Stimulated activated CD4-positive, alpha-beta T cell treated with anti-CD3 and anti-CD28 coated beads, Interleukin-1b, Interleukin-23, amount 100 ng/mL, for 48 hours (primary cell): ENCODE measurements at regions not wholly inside any gene's neighbourhood (a gene's known extent, or its start where the extent isn't known, plus 50 kb on each side); places are given as distances from the start of the nearest gene placed in this dataset.
"Not testable (repeated sequence)": the region's sequence is repeated elsewhere in the genome, so short reads cannot be mapped to it uniquely, and the experiment has no call there.

ENCODE experiments used
- DNase-seq: peaks from one replicate; pipeline ENCODE4 v3.0.0-alpha.2; 2020

DNA sequence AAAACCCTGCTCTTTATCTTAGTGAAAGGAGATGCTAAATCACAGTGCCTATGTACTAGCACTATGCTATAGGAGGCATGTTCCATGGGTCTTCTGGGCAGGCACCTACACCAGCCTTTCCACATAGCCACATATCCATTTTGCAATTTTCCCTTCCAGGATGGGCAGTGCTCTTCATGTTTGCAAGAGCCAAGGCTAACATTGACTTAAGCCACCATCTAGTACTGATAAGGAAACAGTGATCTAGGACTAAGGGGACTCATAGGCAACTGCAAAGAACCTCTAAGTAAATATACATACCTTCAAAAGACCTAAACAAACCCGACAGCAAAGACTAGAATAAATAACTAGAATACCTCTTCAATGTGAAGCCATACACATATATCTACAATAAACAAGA lies 919.7 kb upstream of the GYPC start:
- no peak for DNase-seq

DNA sequence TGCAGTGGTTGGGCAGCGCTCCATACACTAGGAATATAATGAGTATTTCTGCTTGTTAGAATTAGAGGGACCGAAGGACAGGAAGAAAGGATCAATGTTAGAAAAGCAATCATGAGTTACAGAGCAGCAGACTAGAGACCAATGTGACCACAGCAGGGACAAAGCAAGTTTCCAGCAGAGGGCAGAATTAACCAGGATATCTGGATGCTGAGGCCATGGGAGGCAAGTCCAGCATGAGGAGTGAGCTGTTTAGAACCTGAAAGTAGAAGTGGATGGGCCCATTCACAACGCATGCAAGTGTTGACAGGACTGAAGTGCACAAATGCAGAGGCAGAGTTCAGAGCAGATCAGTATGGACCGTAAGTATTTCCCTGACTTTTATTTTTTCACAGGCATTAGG lies 910.4 kb upstream of the GYPC start:
- no peak for DNase-seq

DNA sequence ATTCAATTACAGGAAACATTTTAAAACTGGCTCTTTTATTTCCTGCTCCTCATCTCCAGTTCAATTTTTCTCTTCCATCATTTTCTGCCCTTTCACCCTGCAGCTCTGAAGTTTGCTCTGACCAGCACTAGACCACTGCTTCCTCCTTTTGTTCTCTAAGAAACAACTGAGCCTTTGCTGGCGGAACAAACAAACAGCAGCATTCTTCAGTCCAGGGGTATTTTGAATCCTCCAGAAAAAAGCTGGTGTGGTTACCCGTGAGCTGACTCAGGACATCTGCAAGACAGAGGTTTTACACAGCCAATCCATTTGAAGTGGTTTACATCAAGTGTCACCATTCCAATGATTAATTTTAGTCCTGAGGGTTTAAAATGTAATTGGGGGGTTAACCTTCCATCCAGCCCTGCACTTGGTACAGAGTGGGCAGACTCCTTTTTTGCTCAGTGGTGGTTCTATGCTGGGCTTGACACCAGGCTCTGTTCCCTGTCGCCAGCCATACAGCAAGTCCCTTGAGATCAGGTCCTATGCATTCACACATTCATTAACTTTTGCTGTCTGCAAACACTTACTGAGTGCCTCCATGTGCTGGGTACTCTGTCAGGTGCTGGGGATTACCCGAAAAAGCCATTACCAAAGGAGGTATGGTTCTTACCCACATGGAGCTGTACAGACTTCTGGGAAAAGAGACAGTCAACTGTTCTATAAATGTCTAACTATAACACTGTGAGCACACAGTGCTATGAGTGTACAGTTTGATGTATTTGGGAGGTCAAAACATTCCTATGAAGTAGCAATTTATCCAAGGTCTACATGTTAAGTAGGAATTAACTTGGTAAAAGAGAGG lies 909.4 kb upstream of the GYPC start:
- DNase-seq: no peak

DNA sequence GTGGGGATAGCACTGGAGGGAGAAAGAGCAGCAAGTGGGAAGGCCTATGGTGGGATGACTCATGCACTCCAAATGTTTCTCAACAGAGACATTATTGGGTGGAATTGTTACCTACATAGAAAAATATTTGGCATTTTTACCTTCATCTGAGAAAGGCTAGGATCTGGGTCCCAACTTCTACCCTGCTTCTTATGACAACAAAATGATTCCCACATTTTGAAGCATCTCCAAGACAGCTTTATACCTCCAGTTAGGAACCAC lies 908.9 kb upstream of the GYPC start:
- no peak for DNase-seq

DNA sequence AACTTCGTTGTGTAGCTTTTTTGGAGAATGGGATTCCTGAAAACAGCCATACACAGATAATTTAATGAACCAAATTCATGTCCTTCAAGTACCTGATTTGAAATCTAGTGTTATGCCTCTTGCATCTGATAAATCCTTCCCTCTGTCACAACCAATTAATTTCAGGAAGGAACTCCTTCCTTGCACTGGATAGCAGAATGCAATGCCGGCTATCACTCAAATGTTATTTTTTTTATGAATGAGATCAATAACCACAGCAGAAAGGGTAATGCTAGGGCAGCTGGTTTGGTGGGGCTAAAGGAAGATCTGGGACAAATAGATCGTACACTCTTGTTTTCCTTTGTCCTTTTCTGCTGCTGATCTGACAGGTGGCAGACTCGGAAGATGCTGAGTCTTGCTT lies 899.5 kb upstream of the GYPC start:
- DNase-seq: no peak

DNA sequence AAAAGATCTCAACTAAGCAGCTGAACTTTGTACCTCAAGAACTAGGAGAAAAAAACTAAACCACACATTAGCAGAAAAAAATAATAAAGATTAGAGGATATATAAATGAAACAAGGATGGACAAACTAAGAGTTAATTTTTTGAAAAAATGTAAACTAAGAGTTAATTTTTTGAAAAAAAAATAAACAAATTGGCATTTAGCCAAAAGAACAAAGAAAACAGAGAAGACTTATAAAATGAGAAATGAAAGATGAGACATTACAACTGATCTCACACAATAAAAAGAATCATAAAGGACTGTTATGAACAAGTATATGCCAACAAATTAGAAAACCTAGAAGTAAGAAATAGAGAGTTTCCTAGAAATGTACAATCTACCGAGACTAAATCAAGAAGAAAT lies 859.2 kb upstream of the GYPC start:
- no peak for DNase-seq

DNA sequence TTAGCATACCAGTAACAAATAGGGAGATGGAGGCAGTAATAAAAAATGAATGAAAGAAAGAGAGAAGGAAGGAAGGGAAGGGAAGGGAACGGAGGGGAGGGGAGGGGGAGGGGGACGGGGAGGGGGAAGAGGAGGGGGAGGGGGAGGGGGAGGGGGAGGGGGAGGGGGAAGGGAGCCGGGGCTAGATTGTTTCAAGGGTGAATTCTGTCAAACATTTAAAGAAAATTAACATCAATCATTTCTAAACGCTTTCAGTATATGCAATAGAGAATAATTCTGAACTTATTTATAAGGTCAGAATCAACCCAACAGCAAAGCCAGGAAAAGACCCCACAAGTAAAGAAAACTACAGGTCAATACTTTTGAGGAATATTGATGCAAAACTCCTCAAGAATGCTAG lies 858.8 kb upstream of the GYPC start:
- no peak for DNase-seq

DNA sequence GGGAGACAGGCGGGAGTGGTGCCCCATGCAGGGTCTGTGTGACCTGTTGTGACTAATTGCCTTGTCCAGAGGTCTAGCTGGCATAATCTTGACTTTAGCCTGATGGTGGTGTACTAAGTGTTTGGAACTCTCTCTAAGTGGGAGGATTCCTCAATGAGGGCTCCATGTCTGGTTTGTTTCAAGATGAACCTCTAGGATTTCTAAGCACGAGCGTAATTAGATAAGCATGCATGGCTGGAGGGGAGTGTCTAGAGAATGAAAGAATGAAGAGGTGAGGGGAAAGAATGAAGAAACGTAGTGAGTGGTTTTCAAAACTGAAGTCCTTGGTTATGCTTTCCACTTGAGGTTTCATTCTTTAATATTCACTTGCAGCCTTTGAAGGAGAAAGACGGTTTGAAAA lies 833.2 kb upstream of the GYPC start:
- no peak for DNase-seq

DNA sequence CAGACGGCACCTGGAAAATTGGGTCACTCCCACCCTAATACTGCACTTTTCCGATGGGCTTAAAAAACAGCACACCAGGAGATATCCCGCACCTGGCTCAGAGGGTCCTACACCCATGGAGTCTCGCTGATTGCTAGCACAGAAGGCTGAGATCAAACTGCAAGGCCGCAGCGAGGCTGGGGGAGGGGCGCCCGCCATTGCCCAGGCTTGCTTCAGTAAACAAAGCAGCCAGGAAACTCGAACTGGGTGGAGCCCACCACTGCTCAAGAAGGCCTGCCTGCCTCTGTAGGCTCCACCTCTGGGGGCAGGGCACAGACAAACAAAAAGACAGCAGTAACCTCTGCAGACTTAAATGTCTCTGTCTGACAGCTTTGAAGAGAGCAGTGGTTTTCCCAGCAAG lies 830.2 kb upstream of the GYPC start:
- not testable (repeated sequence) for DNase-seq

DNA sequence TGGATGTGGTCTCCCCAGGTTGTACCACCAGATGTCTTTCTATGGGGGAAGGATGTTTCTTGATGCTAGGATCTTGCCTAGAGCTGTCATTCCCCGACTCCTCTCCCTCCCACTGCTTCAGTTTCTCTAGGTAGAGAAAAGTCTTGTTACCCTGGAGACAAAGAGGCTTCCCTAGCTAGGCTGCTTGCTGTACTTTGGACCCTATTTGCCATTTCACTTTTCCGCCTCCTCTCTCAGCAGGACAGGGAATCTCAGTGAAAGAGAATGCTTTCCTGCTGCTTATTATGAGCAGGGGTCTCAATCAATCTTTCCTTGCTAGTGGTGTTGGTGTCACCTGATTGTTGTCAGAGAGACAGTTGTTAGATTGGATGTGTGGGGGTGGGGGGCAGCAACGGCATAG lies 818.8 kb upstream of the GYPC start:
- no peak for DNase-seq

DNA sequence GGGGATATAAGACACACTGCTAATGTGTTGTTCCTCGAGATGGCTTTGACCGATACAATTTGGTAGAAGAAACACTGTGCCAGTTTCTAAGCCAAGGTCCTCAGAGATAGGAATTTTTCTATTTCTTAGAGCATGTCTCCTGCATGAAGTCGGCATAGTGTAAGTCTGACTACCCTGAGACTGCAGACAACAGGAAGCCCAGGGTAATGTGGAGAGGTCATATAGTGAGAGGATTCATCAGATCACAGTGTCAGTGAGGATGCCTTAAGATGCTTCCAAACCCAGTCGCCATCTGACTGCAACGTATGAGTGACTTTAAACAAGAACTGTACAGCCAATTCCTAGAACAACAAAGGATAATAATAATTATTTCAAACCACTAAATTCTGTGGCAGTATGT lies 818.3 kb upstream of the GYPC start:
- no peak for DNase-seq

DNA sequence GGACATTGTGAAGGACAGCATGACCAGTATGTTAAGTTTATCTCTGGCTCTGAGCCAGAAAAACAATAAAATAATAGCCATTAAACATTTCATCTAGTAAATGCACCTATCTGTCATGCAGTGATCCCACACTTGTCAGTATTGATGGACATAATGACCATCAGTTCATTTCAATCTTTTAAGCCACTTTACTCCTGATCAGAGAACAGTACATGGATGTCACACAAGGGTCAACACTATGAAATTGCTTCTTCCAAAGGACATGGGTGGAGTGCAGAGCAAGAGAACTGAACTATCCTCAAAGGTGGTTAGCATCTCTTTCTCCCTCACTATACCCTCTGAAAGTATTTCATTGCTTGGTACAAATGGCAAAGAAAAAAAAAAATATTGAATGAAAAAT lies 816.0 kb upstream of the GYPC start:
- DNase-seq: no peak

DNA sequence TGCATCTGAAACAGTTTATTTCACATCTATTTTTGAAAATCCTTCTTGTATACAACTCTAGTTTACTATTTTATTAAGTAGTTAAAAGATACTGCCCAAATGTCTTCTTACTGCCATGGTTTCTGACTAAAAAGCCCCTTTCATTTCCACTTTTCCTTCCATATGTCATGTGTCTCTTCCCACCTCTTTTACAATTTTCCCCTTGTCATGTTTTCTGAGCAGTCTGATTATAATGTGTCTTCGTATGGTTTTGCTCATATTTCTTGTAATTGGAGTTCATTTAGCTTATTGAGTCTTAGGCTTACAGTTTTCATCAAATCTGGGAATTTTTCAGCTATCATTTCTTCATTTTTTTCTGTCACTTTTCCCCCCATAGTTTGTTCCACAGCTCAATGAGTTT lies 813.9 kb upstream of the GYPC start:
- no peak for DNase-seq

DNA sequence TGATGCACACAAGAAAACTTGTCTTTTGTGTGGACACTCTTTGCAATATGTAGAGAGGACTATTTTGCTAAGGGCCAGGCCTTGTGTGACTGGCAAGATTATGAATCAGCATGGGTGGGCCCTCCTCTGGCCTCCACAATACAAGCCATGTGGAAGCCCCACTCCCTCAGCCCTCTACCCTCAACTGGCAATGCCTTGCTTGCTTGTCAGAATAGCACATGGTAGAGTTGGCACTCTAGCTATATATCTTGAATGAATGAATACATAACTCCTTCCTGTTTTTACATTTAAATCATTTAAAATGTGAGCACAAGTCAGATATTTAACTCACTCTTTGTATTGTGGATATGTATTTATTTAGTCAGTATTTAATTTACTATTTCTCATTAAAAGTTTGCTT lies 805.4 kb upstream of the GYPC start:
- DNase-seq: no peak

DNA sequence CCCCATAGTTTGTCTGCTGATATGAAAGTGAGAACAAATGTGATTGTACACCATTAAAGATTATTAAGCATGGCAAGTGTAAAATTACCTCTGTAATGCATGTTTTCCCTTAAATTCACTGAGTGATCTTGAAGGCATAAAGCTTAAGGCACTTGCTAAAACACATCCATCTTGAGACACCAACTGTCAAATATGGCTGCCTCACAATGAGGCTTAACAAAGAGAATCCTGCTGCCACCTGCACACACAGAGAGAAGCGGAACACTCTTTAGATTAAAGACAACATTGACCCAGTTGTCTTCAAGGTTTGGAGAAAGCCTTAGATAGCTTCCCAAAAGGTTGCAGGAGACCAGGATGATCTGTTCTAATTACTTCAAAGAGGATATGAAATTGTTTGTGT lies 803.6 kb upstream of the GYPC start:
- DNase-seq: no peak

DNA sequence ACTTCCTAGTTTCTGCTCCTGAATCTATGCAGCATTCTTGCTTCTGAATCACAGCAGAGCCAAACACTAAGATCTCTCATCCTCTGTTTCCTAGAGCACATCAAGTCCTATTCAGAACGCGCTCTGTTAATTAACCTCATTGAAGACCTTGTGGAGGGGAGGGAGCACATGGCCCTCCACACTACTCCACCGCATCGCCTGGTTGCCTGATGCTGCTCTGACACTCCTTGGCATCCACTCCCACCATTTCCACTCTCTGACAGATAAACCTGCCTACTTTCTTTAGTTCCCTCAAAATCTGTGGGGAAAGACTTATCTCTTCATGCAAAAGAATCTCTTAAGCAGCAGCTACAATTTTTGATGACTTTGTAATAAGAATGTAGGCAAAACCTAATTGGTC lies 802.3 kb upstream of the GYPC start:
- no peak for DNase-seq

DNA sequence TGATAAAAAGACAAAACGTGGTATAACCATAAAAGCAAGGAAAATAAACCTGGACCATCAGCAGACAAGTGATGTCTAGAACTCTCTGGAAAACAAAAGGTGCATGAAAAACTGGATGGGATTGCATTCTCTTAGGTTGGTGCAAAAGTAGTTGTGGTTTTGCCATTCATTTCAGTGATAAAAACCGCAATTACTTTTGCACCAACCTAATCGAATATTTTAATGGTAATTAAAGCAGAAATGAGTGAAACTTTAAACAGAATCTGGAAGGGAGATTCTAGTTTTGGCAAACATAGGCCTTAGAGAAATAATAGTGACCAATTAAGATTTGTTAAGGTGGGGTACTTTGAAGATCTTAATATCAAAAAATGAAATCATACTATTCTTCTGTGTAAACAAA lies 800.8 kb upstream of the GYPC start:
- DNase-seq: no peak

DNA sequence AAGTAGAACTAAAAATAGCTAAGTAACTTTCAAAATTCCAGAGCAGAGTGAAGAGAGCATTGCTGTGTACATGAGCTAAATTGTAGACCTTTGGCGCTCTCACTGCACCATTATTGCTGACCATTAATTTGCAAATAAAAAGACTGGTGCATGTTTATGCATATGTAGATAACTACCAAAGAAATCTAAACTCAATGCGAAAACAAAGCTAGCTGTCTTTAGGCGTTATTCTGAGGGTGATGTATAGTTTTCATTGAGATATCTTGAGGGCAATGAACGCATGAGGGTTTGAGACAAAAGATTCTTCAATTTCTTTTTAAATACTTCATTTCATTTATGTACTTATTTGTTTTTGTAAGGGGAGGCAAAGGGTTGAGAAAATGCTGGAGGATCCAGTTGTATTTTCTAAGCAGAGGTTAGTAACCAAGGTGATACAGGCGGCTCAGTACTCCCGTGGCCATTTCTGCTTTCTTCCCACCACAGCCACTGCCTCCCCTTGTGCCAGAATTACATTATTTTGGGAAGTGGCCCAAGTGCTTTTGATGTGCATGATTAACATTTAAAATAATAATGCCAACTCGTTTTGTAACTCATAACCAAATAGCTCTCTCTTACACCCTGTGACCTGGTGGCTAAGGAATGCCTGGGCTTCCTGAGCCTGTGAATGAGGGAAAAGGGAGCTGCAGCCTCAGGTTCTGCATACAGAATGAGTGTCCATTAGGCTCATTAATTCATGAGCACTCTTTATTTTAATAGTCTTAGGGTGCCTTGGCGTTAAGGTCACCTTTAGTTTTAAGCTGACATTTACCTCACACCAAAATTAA lies 797.8 kb upstream of the GYPC start:
- no peak for DNase-seq

DNA sequence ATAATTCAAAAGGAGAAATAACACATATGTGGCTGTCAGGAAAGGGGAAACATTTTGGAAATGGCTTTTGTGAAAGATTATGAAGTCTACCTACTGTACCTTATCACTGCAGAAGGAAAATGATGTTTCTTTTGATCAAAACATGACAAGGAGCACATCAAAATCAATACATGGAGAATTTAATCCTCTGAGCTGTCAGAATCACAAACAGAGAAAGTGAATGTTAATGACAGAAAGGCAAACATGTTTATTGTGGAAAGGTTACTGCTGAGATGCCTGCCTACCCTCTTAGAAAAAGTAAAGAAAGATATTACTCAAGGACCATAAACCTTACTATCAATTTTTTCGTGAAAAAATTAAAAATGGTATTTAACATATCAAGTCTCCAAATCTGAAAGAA lies 794.5 kb upstream of the GYPC start:
- no peak for DNase-seq

DNA sequence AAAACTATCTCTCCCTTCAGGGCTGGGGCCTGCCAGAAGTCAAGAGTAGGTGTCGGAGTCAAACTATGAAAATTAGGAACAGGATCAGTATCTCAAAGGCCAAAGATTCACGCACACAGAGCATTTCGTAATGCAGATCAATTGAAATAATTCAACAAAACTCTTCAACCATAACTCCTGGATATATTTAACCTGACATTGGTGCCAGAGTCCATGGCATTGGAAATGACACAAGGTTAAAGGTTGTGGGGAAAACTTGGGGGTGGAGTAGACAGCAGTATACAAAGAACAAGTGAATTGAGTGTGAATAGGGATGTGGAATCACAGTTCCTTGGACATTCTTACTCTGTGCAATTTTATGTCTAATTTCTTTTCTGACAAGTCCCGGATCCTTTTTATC lies 788.0 kb upstream of the GYPC start:
- no peak for DNase-seq

DNA sequence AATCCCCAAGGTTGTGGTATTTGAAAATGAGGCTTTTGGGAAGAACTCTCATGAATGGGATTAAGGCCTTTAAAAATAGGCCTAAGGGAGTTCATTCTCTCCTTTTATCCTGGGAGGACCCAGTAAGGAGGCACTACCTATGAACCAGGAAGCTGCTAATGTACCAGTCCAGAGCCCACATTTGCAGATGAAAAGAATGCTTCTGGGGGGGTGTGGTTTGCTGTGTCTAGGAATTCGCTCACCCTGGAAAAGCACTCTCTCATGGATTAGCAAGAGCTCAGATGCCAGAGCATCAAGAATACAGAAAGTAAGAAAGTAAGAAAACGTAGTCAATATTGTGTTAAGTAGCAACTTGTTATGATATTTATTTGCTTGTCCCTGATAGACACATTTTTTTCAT lies 785.7 kb upstream of the GYPC start:
- DNase-seq: no peak

DNA sequence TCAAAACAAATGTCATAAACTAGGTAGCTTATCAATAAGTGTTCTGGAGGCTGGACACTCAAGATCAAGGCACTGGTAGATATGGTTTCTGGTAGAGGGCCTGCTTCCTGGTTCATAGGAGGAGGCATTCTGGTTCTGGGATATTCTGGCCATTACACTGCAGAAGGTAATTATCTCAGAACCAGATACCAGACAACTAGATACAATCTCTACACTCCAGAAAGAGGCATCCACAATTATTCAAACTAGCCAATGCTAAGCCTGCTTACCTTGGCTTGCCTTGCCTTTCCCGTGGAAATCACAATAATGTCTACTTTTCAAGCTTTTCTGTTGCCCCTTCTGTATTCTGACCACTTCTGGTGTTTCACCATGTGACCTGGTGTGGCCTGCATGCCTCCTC lies 785.2 kb upstream of the GYPC start:
- no peak for DNase-seq

DNA sequence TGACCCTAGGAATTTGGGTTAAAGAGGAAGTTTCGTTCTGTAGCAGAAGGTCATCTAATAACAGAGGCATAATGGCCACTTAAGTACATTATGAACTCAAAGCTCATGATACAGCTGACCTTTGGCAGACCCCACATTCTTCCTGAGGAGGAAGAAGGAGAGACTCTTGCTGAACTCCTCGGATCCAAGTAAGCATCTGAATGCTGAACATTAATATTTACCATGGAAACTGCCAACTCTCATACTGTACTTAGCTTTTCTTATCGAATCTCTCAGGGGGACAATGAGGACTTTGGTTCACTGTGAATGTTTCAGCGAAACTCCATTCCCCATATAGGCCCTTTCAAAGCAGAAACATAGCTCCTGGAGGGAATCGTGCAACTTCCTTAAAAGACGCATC lies 781.4 kb upstream of the GYPC start:
- DNase-seq: no peak

DNA sequence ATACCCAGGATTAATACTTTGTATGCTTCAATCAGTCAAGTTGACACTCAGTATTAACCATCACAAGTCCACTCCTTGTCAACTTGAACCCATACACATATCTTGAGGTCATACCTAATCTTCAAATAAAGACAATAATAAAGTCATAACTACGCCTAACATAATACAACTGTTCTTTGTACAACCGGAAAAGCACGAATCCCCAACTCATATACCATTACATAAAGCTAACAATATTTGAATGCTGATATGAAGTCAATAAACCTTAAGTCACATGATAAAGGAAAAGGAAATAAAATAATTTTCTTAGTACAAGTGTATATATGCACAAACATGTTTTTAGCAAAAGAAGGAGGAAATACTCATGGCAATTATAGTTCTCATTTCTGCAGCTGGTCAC lies 770.6 kb upstream of the GYPC start:
- DNase-seq: no peak

DNA sequence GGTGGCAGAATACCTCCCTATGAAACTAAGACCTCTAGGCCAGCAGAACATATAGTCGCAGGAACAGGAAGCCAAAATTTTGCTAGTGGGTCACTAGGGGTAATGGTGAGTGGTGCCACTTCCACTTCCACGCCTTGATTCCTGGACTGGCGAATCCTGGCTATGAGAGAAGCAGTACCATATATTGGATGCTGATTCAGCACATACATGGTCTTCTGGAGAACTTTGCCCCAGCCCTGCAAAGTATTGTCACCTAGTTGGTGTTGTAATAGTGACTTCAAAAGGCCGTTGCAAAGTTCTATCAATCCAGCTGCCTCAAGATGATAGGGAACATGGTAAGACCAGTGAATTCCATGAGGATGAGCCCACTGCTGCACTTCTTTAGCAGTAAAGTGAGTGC lies 769.8 kb upstream of the GYPC start:
- no peak for DNase-seq
